HEK293 (cell line): ENCODE measurements at regions not wholly inside any gene's neighbourhood (a gene's known extent, or its start where the extent isn't known, plus 50 kb on each side); places are given as distances from the start of the nearest gene placed in this dataset.

ENCODE experiments used
- CTCF ChIA-PET: fragments of 350-600 bp; formaldehyde crosslinking; extraction: SDS; loops from one replicate; lab custom pipeline; 2021; ENCODE audit warnings: antibody characterized with exemption; lab: Yijun Ruan, JAX
- POLR2A ChIA-PET: fragments of 300-600 bp; formaldehyde crosslinking; extraction: SDS; loops from one replicate; lab custom pipeline; 2020; ENCODE audit warnings: antibody characterized with exemption, inconsistent platforms; lab: Yijun Ruan, JAX
- H3K27ac ChIP-seq: fragments of 200-500 bp; sonication (Bioruptor generic); 2 replicates; pipeline ENCODE4 v1.5.1; 2014; ENCODE audit warnings: low read depth, low read length, control low read depth, inconsistent platforms; ENCODE audit errors: extremely low read depth
- H3K36me3 ChIP-seq, 2 experiments: fragments of 200-500 bp in 1 of 2; sonication (Bioruptor generic) in 1 of 2; 1 replicate in 1 of 2; 2 replicates in 1 of 2; pipeline ENCODE4 v1.5.1; 2014 to 2017; ENCODE audit warnings: inconsistent platforms in 2 of 2, low read length in 2 of 2; ENCODE audit not compliant: control insufficient read depth in 2 of 2, insufficient read depth in 1 of 2
- H3K4me1 ChIP-seq: fragments of 200-500 bp; sonication (Bioruptor generic); 2 replicates; pipeline ENCODE4 v1.5.1; 2014; ENCODE audit warnings: mild to moderate bottlenecking, low read length, inconsistent platforms; ENCODE audit not compliant: control insufficient read depth, insufficient read depth
- H3K4me3 ChIP-seq: 2 replicates; pipeline ENCODE4 v1.5.1; 2011; ENCODE audit warnings: low read depth, mild to moderate bottlenecking, control low read depth, low read length, moderate library complexity
- H3K9me3 ChIP-seq: fragments of 200-500 bp; sonication (Bioruptor generic); 2 replicates; pipeline ENCODE4 v1.5.1; 2014; ENCODE audit warnings: low read depth, low read length, inconsistent platforms; ENCODE audit not compliant: control insufficient read depth, insufficient read depth
- CTCF ChIP-seq: fragments of 450-650 bp; formaldehyde crosslinking; IDR thresholded peaks from 2 replicates; pipeline ENCODE4 v1.5.1; 2016; ENCODE audit warnings: missing biosample characterization, missing genetic modification characterization
- ELK4 ChIP-seq: IDR thresholded peaks from 2 replicates; pipeline ENCODE4 v1.6.1; 2011; ENCODE audit warnings: mild to moderate bottlenecking, low read depth, low read length, borderline replicate concordance
- GLIS2 ChIP-seq: fragments of 450-650 bp; formaldehyde crosslinking; IDR thresholded peaks from 2 replicates; pipeline ENCODE4 v1.5.1; 2016; ENCODE audit warnings: missing biosample characterization, missing genetic modification characterization
- HOXD13 ChIP-seq: sonication (generic); formaldehyde crosslinking; IDR thresholded peaks from 2 replicates; pipeline ENCODE4 v1.8.0; 2022; ENCODE audit warnings: missing genetic modification reagents, borderline replicate concordance
- SP2 ChIP-seq: fragments of 450-650 bp; formaldehyde crosslinking; IDR thresholded peaks from 2 replicates; pipeline ENCODE4 v1.5.1; 2016; ENCODE audit warnings: missing biosample characterization, missing genetic modification characterization
- ZBTB48 ChIP-seq: fragments of 450-650 bp; formaldehyde crosslinking; IDR thresholded peaks from 2 replicates; pipeline ENCODE4 v1.5.1; 2016; ENCODE audit warnings: missing biosample characterization, missing genetic modification characterization
- ZFHX2 ChIP-seq: fragments of 450-650 bp; formaldehyde crosslinking; conservative IDR thresholded peaks from 2 replicates; pipeline ENCODE4 v1.5.1; 2016; ENCODE audit warnings: missing biosample characterization, missing genetic modification characterization
- ZNF114 ChIP-seq: fragments of 450-650 bp; formaldehyde crosslinking; IDR thresholded peaks from 2 replicates; pipeline ENCODE4 v1.5.0; 2017; ENCODE audit warnings: missing biosample characterization, missing genetic modification characterization
- ZNF202 ChIP-seq: fragments of 450-650 bp; formaldehyde crosslinking; IDR thresholded peaks from 2 replicates; pipeline ENCODE4 v1.5.1; 2016; ENCODE audit warnings: missing biosample characterization, missing genetic modification characterization, borderline replicate concordance
- ZNF24 ChIP-seq: fragments of 450-650 bp; formaldehyde crosslinking; IDR thresholded peaks from 2 replicates; pipeline ENCODE4 v1.5.1; 2016; ENCODE audit warnings: missing biosample characterization, missing genetic modification characterization
- ZNF394 ChIP-seq: fragments of 450-650 bp; formaldehyde crosslinking; IDR thresholded peaks from 2 replicates; pipeline ENCODE4 v1.5.1; 2016; ENCODE audit warnings: missing biosample characterization, missing genetic modification characterization, mild to moderate bottlenecking, moderate library complexity, borderline replicate concordance
- ZNF433 ChIP-seq: fragments of 450-650 bp; formaldehyde crosslinking; IDR thresholded peaks from 2 replicates; pipeline ENCODE4 v1.5.1; 2016; ENCODE audit warnings: missing biosample characterization, missing genetic modification characterization, low read depth
- ZNF449 ChIP-seq: fragments of 450-650 bp; formaldehyde crosslinking; IDR thresholded peaks from 2 replicates; pipeline ENCODE4 v1.5.1; 2017; ENCODE audit warnings: missing biosample characterization, mild to moderate bottlenecking, missing genetic modification characterization, moderate library complexity
- ZNF501 ChIP-seq: fragments of 450-650 bp; formaldehyde crosslinking; IDR thresholded peaks from 2 replicates; pipeline ENCODE4 v1.5.1; 2016; ENCODE audit warnings: missing biosample characterization, missing genetic modification characterization
- ZNF514 ChIP-seq: fragments of 450-650 bp; formaldehyde crosslinking; IDR thresholded peaks from 2 replicates; pipeline ENCODE4 v1.5.1; 2016; ENCODE audit warnings: missing biosample characterization, missing genetic modification characterization
- ZNF629 ChIP-seq: fragments of 450-650 bp; formaldehyde crosslinking; IDR thresholded peaks from 2 replicates; pipeline ENCODE4 v1.5.1; 2017; ENCODE audit warnings: missing biosample characterization, missing genetic modification characterization
- ZNF639 ChIP-seq: fragments of 450-650 bp; formaldehyde crosslinking; IDR thresholded peaks from 2 replicates; pipeline ENCODE4 v1.5.1; 2016; ENCODE audit warnings: missing biosample characterization, missing genetic modification characterization
- ZNF645 ChIP-seq: fragments of 450-650 bp; formaldehyde crosslinking; IDR thresholded peaks from 2 replicates; pipeline ENCODE4; 2016; ENCODE audit warnings: missing biosample characterization, missing genetic modification characterization
- ZNF654 ChIP-seq: fragments of 450-650 bp; formaldehyde crosslinking; IDR thresholded peaks from 2 replicates; pipeline ENCODE4 v1.5.1; 2016; ENCODE audit warnings: low read depth, missing biosample characterization, missing genetic modification characterization
- ZNF692 ChIP-seq: fragments of 450-650 bp; formaldehyde crosslinking; IDR thresholded peaks from 2 replicates; pipeline ENCODE4 v1.5.1; 2016; ENCODE audit warnings: missing biosample characterization, missing genetic modification characterization
- ZNF76 ChIP-seq: fragments of 450-650 bp; formaldehyde crosslinking; IDR thresholded peaks from 2 replicates; pipeline ENCODE4; 2016; ENCODE audit warnings: low read depth, missing biosample characterization, missing genetic modification characterization, borderline replicate concordance
- ZNF837 ChIP-seq: fragments of 450-650 bp; formaldehyde crosslinking; IDR thresholded peaks from 2 replicates; pipeline ENCODE4 v1.5.1; 2016; ENCODE audit warnings: missing biosample characterization, missing genetic modification characterization
- ZXDB ChIP-seq: fragments of 450-650 bp; formaldehyde crosslinking; IDR thresholded peaks from 2 replicates; pipeline ENCODE4 v1.5.1; 2016; ENCODE audit warnings: missing biosample characterization, missing genetic modification characterization

- TF ChIP-seq ZNF449 (tag by site-specific recombination): no peak
- no peak for TF ChIP-seq ZNF76 (tag by site-specific recombination)
- TF ChIP-seq ZNF394 (tag by site-specific recombination): peak; percentile 70; the same call in 1 of the 2 replicates
- TF ChIP-seq ZNF514: no peak
- peak; percentile 59 for TF ChIP-seq ZNF639
- peak; percentile 56; the same call in 1 of the 2 replicates for TF ChIP-seq ZNF24 (tag by site-specific recombination)
- no peak for TF ChIP-seq ZNF645
- TF ChIP-seq ZNF837 (tag by site-specific recombination): no peak
- 0 out of 2 replicates have a peak, but pooled peaks have one; percentile 8 for TF ChIP-seq SP2
- no peak for TF ChIP-seq HOXD13 (CRISPR knock-in tag)
- TF ChIP-seq ZBTB48 (tag by site-specific recombination): peak; percentile 84; the same call in 1 of the 2 replicates
- TF ChIP-seq ZNF433 (tag by site-specific recombination): no peak
- no peak for TF ChIP-seq ZNF654 (tag by site-specific recombination)
- peak; percentile 58; the same call in 1 of the 2 replicates for TF ChIP-seq ZNF629 (tag by site-specific recombination)
Observed at GRCh38 chr11:31874631-31875191, 63.6 kb upstream of the PAX6 start (continued).

GRCh38 chr11:31873124-31873523 is 62.0 kb upstream of the PAX6 start:
- 0 out of 2 replicates have a peak, but pooled peaks cover 3% of the 10 kb centered on the region for H3K4me1 ChIP-seq
- no peak for TF ChIP-seq GLIS2 (tag by site-specific recombination)
- no peak for TF ChIP-seq ZNF114 (tag by site-specific recombination)
- TF ChIP-seq ZFHX2 (tag by site-specific recombination): no peak
- TF ChIP-seq ZNF501 (tag by site-specific recombination): no peak
- TF ChIP-seq ZNF202 (tag by site-specific recombination): no peak
- no peak for TF ChIP-seq ZXDB
- no peak for TF ChIP-seq ZNF692 (tag by site-specific recombination)
- no peak for TF ChIP-seq ELK4
- no peak for TF ChIP-seq CTCF (tag by site-specific recombination)
- CTCF ChIA-PET: interaction anchor here (0.9 to 4.5 kb wide), 2 partner anchors 9 to 477 kb away, joined by 3 to 22 read pairs; no protein-coding TSS in a partner anchor
- H3K9me3 ChIP-seq: no peaks in the 10 kb centered on the region
- H3K36me3 ChIP-seq: no peaks in the 10 kb centered on the region
- H3K27ac ChIP-seq: no peak overlapping the region
- POLR2A ChIA-PET: no interaction called here
- no peak overlapping the region for H3K4me3 ChIP-seq
